Duodenal mucosa (tissue), 2 donors: ENCODE measurements at regions not wholly inside any gene's neighbourhood (a gene's known extent, or its start where the extent isn't known, plus 50 kb on each side); places are given as distances from the start of the nearest gene placed in this dataset.
A peak's percentile ranks its signal among the peaks of the same experiment; 100 is the strongest.

Experiments
- H3K27ac ChIP-seq: one replicate; pipeline ENCODE4 v1.7.0; 2013; ENCODE audit warnings: low read depth, low read length
- H3K27me3 ChIP-seq, 2 donors: one replicate each; pipeline ENCODE4 v1.7.0; 2013; ENCODE audit warnings: low read length in 2 of 2, control low read depth in 1 of 2; ENCODE audit not compliant: insufficient read depth in 2 of 2, control insufficient read depth in 1 of 2
- H3K36me3 ChIP-seq, 2 donors: one replicate each; pipeline ENCODE4 v1.7.0; 2013; ENCODE audit warnings: low read length in 2 of 2, control low read depth in 1 of 2; ENCODE audit not compliant: insufficient read depth in 2 of 2, control insufficient read depth in 1 of 2
- H3K4me1 ChIP-seq, 2 donors: one replicate each; pipeline ENCODE4 v1.7.0; 2013; ENCODE audit warnings: low read length in 2 of 2, control low read depth in 1 of 2; ENCODE audit not compliant: insufficient read depth in 2 of 2, control insufficient read depth in 1 of 2
- H3K4me3 ChIP-seq, 2 donors: one replicate each; pipeline ENCODE4 v1.7.0; 2013; ENCODE audit warnings: low read length in 2 of 2, low read depth in 1 of 2
- H3K9ac ChIP-seq, 2 donors: one replicate each; pipeline ENCODE4 v1.7.0; 2013; ENCODE audit warnings: low read length in 2 of 2, low read depth in 1 of 2
- H3K9me3 ChIP-seq, 2 donors: one replicate each; pipeline ENCODE4 v1.7.0; 2013; ENCODE audit warnings: low read length in 2 of 2, control low read depth in 1 of 2; ENCODE audit not compliant: control insufficient read depth in 1 of 2

- Histone ChIP-seq H3K9me3 (no peaks in the 10 kb centered on the region), H3K4me3 (no peak overlapping the region), H3K9ac (no peak overlapping the region), H3K27me3 (no peaks in the 10 kb centered on the region), H3K36me3 (no peaks in the 10 kb centered on the region), H3K4me1 (peaks cover 8 to 13% of the 10 kb centered on the region in 2 donors), H3K27ac (no peak overlapping the region)
Measured at GRCh38 chr2:145755019-145755837, 1235.3 kb upstream of the ZEB2 start.

- H3K27me3 ChIP-seq = no peaks in the 10 kb centered on the region
- H3K4me1 ChIP-seq = peaks cover 11 to 13% of the 10 kb centered on the region in 2 donors
- no peak overlapping the region for H3K27ac ChIP-seq
- H3K36me3 ChIP-seq = no peaks in the 10 kb centered on the region
- no peaks in the 10 kb centered on the region for H3K9me3 ChIP-seq
- no peak overlapping the region for H3K4me3 ChIP-seq
- H3K9ac ChIP-seq = no peak overlapping the region
Measured at GRCh38 chr2:145753966-145754365, 1234.0 kb upstream of the ZEB2 start.

GRCh38 chr2:145753041-145753608, 1233.2 kb upstream of the ZEB2 start:
- Histone ChIP-seq H3K27me3 (no peaks in the 10 kb centered on the region), H3K4me3 (no peak overlapping the region), H3K4me1 (peaks cover 11 to 13% of the 10 kb centered on the region in 2 donors), H3K36me3 (no peaks in the 10 kb centered on the region), H3K9me3 (no peaks in the 10 kb centered on the region), H3K27ac (no peak overlapping the region), H3K9ac (no peak overlapping the region)

- Histone ChIP-seq H3K27me3 (no peaks in the 10 kb centered on the region), H3K4me3 (no peak overlapping the region), H3K9me3 (no peaks in the 10 kb centered on the region), H3K27ac (peak overlapping the region; percentile 15), H3K4me1 (peaks cover 11 to 13% of the 10 kb centered on the region in 2 donors), H3K9ac (no peak overlapping the region), H3K36me3 (no peaks in the 10 kb centered on the region)
Measured at GRCh38 chr2:145752091-145752806, 1232.3 kb upstream of the ZEB2 start.

GRCh38 chr2:145751629-145752028, 1231.7 kb upstream of the ZEB2 start:
- H3K9me3 ChIP-seq = no peaks in the 10 kb centered on the region
- peak overlapping the region; percentile 15 for H3K27ac ChIP-seq
- no peak overlapping the region for H3K9ac ChIP-seq
- H3K4me1 ChIP-seq = peaks cover 11 to 13% of the 10 kb centered on the region in 2 donors
- H3K36me3 ChIP-seq = no peaks in the 10 kb centered on the region
- no peak overlapping the region for H3K4me3 ChIP-seq
- no peaks in the 10 kb centered on the region for H3K27me3 ChIP-seq

GRCh38 chr2:145751155-145751554, 1231.2 kb upstream of the ZEB2 start:
- Histone ChIP-seq H3K27ac (no peak overlapping the region), H3K4me3 (no peak overlapping the region), H3K27me3 (no peaks in the 10 kb centered on the region), H3K36me3 (no peaks in the 10 kb centered on the region), H3K4me1 (peaks cover 11 to 13% of the 10 kb centered on the region in 2 donors), H3K9ac (no peak overlapping the region), H3K9me3 (no peaks in the 10 kb centered on the region)

- Histone ChIP-seq H3K27ac (no peak overlapping the region), H3K9me3 (no peaks in the 10 kb centered on the region), H3K4me1 (peaks cover 11 to 13% of the 10 kb centered on the region in 2 donors), H3K36me3 (no peaks in the 10 kb centered on the region), H3K4me3 (no peak overlapping the region), H3K27me3 (no peaks in the 10 kb centered on the region), H3K9ac (no peak overlapping the region)
Measured at GRCh38 chr2:145750612-145751011, 1230.7 kb upstream of the ZEB2 start.

- H3K9ac ChIP-seq = no peak overlapping the region
- no peaks in the 10 kb centered on the region for H3K36me3 ChIP-seq
- no peaks in the 10 kb centered on the region for H3K9me3 ChIP-seq
- peaks cover 11 to 13% of the 10 kb centered on the region in 2 donors for H3K4me1 ChIP-seq
- no peak overlapping the region for H3K4me3 ChIP-seq
- no peak overlapping the region for H3K27ac ChIP-seq
- no peaks in the 10 kb centered on the region for H3K27me3 ChIP-seq
Measured at GRCh38 chr2:145750144-145750543, 1230.2 kb upstream of the ZEB2 start.

GRCh38 chr2:145749556-145749955, 1229.6 kb upstream of the ZEB2 start:
- no peak overlapping the region for H3K4me3 ChIP-seq
- no peaks in the 10 kb centered on the region for H3K27me3 ChIP-seq
- H3K27ac ChIP-seq = no peak overlapping the region
- H3K9me3 ChIP-seq = no peaks in the 10 kb centered on the region
- H3K9ac ChIP-seq = no peak overlapping the region
- H3K4me1 ChIP-seq = peaks cover 11 to 13% of the 10 kb centered on the region in 2 donors
- H3K36me3 ChIP-seq = no peaks in the 10 kb centered on the region

- no peaks in the 10 kb centered on the region for H3K36me3 ChIP-seq
- H3K9me3 ChIP-seq = no peaks in the 10 kb centered on the region
- no peaks in the 10 kb centered on the region for H3K27me3 ChIP-seq
- H3K4me3 ChIP-seq = no peak overlapping the region
- H3K4me1 ChIP-seq = peaks cover 11 to 13% of the 10 kb centered on the region in 2 donors
- H3K9ac ChIP-seq = no peak overlapping the region
- no peak overlapping the region for H3K27ac ChIP-seq
Measured at GRCh38 chr2:145748927-145749326, 1229.0 kb upstream of the ZEB2 start.
